ENCODE measurements at regions not wholly inside any gene's neighbourhood (a gene's known extent, or its start where the extent isn't known, plus 50 kb on each side); places are given as distances from the start of the nearest gene placed in this dataset.

GRCh38 chr1:108063703-108064102, 98.7 kb upstream of the VAV3 start:
- Histone ChIP-seq H3K4me3 (no peak overlapping the region), H3K4me2 (no peak overlapping the region), H3K9me3 (no peaks in the 10 kb centered on the region), H3K4me1 (no peaks in the 10 kb centered on the region), H3K27ac (no peak overlapping the region)
- 47% methylated on average over 1 of the region's 1 CpG for WGBS (ENCODE audit: missing lambda C conversion rate)
- ChIA-PET POLR2A (no interaction called here), CTCF (interaction anchor here (1.1 kb wide), 1 partner anchor 24 kb away, joined by 3 read pairs; no protein-coding TSS in a partner anchor)
- TF ChIP-seq TFCP2L1 (CRISPR knock-in tag; IDR thresholded peaks at IDR 0.05): no peak
- TF ChIP-seq MYC (IDR thresholded peaks at IDR 0.05; ENCODE audit: borderline replicate concordance, low read length): no peak
- no peak for TF ChIP-seq HOXA7 (CRISPR knock-in tag; IDR thresholded peaks at IDR 0.05)
- TF ChIP-seq ZC3H11A (IDR thresholded peaks at IDR 0.05): no peak
- TF ChIP-seq POLR2A (IDR thresholded peaks at IDR 0.05; ENCODE audit: low read length): no peak
- no peak for TF ChIP-seq RAD21 (conservative IDR thresholded peaks at IDR 0.05 in 1 of 2, IDR thresholded peaks at IDR 0.05 in 1 of 2)
- TF ChIP-seq ZSCAN20 (CRISPR knock-in tag; IDR thresholded peaks at IDR 0.05): no peak
- TF ChIP-seq JUNB (IDR thresholded peaks at IDR 0.05): no peak
- TF ChIP-seq ATOH8 (CRISPR knock-in tag; IDR thresholded peaks at IDR 0.05; ENCODE audit: low read depth): no peak
- TF ChIP-seq GATA3 (IDR thresholded peaks at IDR 0.05; ENCODE audit: borderline replicate concordance): no peak
- TF ChIP-seq MAZ (IDR thresholded peaks at IDR 0.05; ENCODE audit: borderline replicate concordance, low read depth, low read length): no peak
- TF ChIP-seq CEBPB (IDR thresholded peaks at IDR 0.05): no peak
- no peak for TF ChIP-seq BCL3 (IDR thresholded peaks at IDR 0.05)
- TF ChIP-seq POLR2AphosphoS2 (conservative IDR thresholded peaks at IDR 0.05; ENCODE audit: low read length): no peak
- TF ChIP-seq CBX8 (IDR thresholded peaks at IDR 0.05): no peak
- TF ChIP-seq SREBF2 (IDR thresholded peaks at IDR 0.05): no peak
- no peak for TF ChIP-seq KDM5A (IDR thresholded peaks at IDR 0.05)
- no peak for TF ChIP-seq BHLHE40 (IDR thresholded peaks at IDR 0.05; ENCODE audit: low read depth, low read length)
- no peak for TF ChIP-seq ZFP36 (IDR thresholded peaks at IDR 0.05; ENCODE audit: borderline replicate concordance, partially characterized antibody)
- no peak for TF ChIP-seq MAFK (IDR thresholded peaks at IDR 0.05; ENCODE audit: partially characterized antibody)
- no peak for FAIRE-seq
- no peak for ATAC-seq
- DNase-seq (ENCODE audit: low read depth in 1 of 2, low spot score in 1 of 2): no peak

GRCh38 chr1:108059945-108060344, 95.0 kb upstream of the VAV3 start:
- no peak for FAIRE-seq
- no peaks in the 10 kb centered on the region for H3K9me3 ChIP-seq
- ChIA-PET POLR2A (no interaction called here), CTCF (no interaction called here)
- DNase-seq (ENCODE audit: low read depth in 1 of 2, low spot score in 1 of 2): no peak
- ATAC-seq: no peak
- no peak for TF ChIP-seq TP53 (CRISPR knock-in tag; IDR thresholded peaks at IDR 0.05)
- TF ChIP-seq NPAS2 (CRISPR knock-in tag; IDR thresholded peaks at IDR 0.05; ENCODE audit: borderline replicate concordance): no peak
- no peak for TF ChIP-seq FOSL2 (IDR thresholded peaks at IDR 0.05)
- no peak for TF ChIP-seq FOSL2 (CRISPR knock-in tag; IDR thresholded peaks at IDR 0.05)
- no peak for TF ChIP-seq CHD2 (IDR thresholded peaks at IDR 0.05; ENCODE audit: low read length, partially characterized antibody)
- no peak overlapping the region for H3K27ac ChIP-seq
- H3K4me3 ChIP-seq: no peak overlapping the region
- H3K4me1 ChIP-seq: no peaks in the 10 kb centered on the region
- H3K4me2 ChIP-seq: no peak overlapping the region
- 0% methylated on average over 2 of the region's 2 CpGs for WGBS (ENCODE audit: missing lambda C conversion rate)

- FAIRE-seq (no peak), ATAC-seq (no peak), DNase-seq (ENCODE audit: low read depth in 1 of 2, low spot score in 1 of 2) (no peak)
- 6% methylated on average over 3 of the region's 3 CpGs for WGBS (ENCODE audit: missing lambda C conversion rate)
- H3K4me1 ChIP-seq: no peaks in the 10 kb centered on the region
- TF ChIP-seq POLR2AphosphoS2 (conservative IDR thresholded peaks at IDR 0.05; ENCODE audit: low read length) (no peak), MAX (IDR thresholded peaks at IDR 0.05) (no peak), CEBPB (IDR thresholded peaks at IDR 0.05) (no peak), NPAS2 (CRISPR knock-in tag; IDR thresholded peaks at IDR 0.05; ENCODE audit: borderline replicate concordance) (no peak), FOXS1 (CRISPR knock-in tag; IDR thresholded peaks at IDR 0.05) (no peak), CHD4 (IDR thresholded peaks at IDR 0.05; ENCODE audit: borderline replicate concordance) (no peak), POLR2A (IDR thresholded peaks at IDR 0.05; ENCODE audit: low read length) (no peak), PHF8 (IDR thresholded peaks at IDR 0.05; ENCODE audit: borderline replicate concordance, low read depth) (no peak), ZFP36 (IDR thresholded peaks at IDR 0.05; ENCODE audit: borderline replicate concordance, partially characterized antibody) (no peak), GATA3 (IDR thresholded peaks at IDR 0.05; ENCODE audit: borderline replicate concordance) (no peak), RCOR1 (IDR thresholded peaks at IDR 0.05; ENCODE audit: low read depth, low read length) (no peak), CBX8 (IDR thresholded peaks at IDR 0.05) (no peak), BCL3 (IDR thresholded peaks at IDR 0.05) (no peak), ZC3H11A (IDR thresholded peaks at IDR 0.05) (no peak), HDAC2 (IDR thresholded peaks at IDR 0.05) (no peak), RNF2 (IDR thresholded peaks at IDR 0.05; ENCODE audit: borderline replicate concordance, low read depth) (no peak)
- ChIA-PET CTCF (no interaction called here), POLR2A (no interaction called here)
- no peak overlapping the region for H3K27ac ChIP-seq
- H3K4me2 ChIP-seq: no peak overlapping the region
- no peaks in the 10 kb centered on the region for H3K9me3 ChIP-seq
- H3K4me3 ChIP-seq: no peak overlapping the region
Observed at GRCh38 chr1:108057541-108057940, 92.6 kb upstream of the VAV3 start.
